H7 (cell line): ENCODE measurements at regions not wholly inside any gene's neighbourhood (a gene's known extent, or its start where the extent isn't known, plus 50 kb on each side); places are given as distances from the start of the nearest gene placed in this dataset.
"Not testable (repeated sequence)": the region's sequence is repeated elsewhere in the genome, so short reads cannot be mapped to it uniquely, and the experiment has no call there.

Experiments used
- DNase-seq: peaks from one replicate; pipeline ENCODE4 v3.0.0; 2012
- H3K27me3 ChIP-seq: 2 replicates; pipeline ENCODE4 v1.6.0; 2011; ENCODE audit warnings: mild to moderate bottlenecking, low read length; ENCODE audit not compliant: control insufficient read depth, insufficient read depth
- H3K36me3 ChIP-seq: replicated peaks from 2 replicates; pipeline ENCODE4 v1.5.1; 2011; ENCODE audit warnings: low read length; ENCODE audit not compliant: control insufficient read depth, insufficient read depth
- H3K4me3 ChIP-seq: 2 replicates; pipeline ENCODE4 v1.5.1; 2011; ENCODE audit warnings: low read depth, mild to moderate bottlenecking, control low read depth, low read length, moderate library complexity; ENCODE audit not compliant: insufficient read depth

GRCh38 chr14:57150449-57150848 lies 118.3 kb downstream of the EXOC5 start:
- H3K4me3 ChIP-seq: no peak overlapping the region
- DNase-seq: no peak
- no peaks in the 10 kb centered on the region for H3K27me3 ChIP-seq
- H3K36me3 ChIP-seq: no peaks in the 10 kb centered on the region

- no peak overlapping the region for H3K4me3 ChIP-seq
- H3K36me3 ChIP-seq: no peaks in the 10 kb centered on the region
- no peak for DNase-seq
- H3K27me3 ChIP-seq: no peaks in the 10 kb centered on the region
These were observed 129.5 kb downstream of the EXOC5 start for GRCh38 chr14:57139173-57139572.

- no peak overlapping the region for H3K4me3 ChIP-seq
- no peaks in the 10 kb centered on the region for H3K27me3 ChIP-seq
- H3K36me3 ChIP-seq: no peaks in the 10 kb centered on the region
- no peak for DNase-seq
These were observed 131.9 kb downstream of the EXOC5 start for GRCh38 chr14:57136669-57137328.

- not testable (repeated sequence) for H3K4me3 ChIP-seq, H3K27me3 ChIP-seq, DNase-seq, H3K36me3 ChIP-seq
These were observed 140.9 kb downstream of the EXOC5 start for GRCh38 chr14:57127809-57128208.

- DNase-seq: no peak
- Histone ChIP-seq H3K4me3 (no peak overlapping the region), H3K27me3 (no peaks in the 10 kb centered on the region), H3K36me3 (no peaks in the 10 kb centered on the region)
These were observed 146.6 kb downstream of the EXOC5 start for GRCh38 chr14:57122129-57122528.

- peak overlapping the region; percentile 33 for H3K4me3 ChIP-seq
- H3K27me3 ChIP-seq, DNase-seq, H3K36me3 ChIP-seq: not testable (repeated sequence)
These were observed 156.5 kb downstream of the EXOC5 start for GRCh38 chr14:57112072-57112807.

GRCh38 chr14:57110411-57110810 lies 158.3 kb downstream of the EXOC5 start:
- H3K4me3 ChIP-seq, H3K27me3 ChIP-seq, DNase-seq, H3K36me3 ChIP-seq: not testable (repeated sequence)

- Histone ChIP-seq H3K4me3 (no peak overlapping the region), H3K27me3 (no peaks in the 10 kb centered on the region), H3K36me3 (no peaks in the 10 kb centered on the region)
- DNase-seq: peak; percentile 22
These were observed 177.6 kb downstream of the EXOC5 start for GRCh38 chr14:57091030-57091608.

GRCh38 chr14:57089901-57090300 lies 178.8 kb downstream of the EXOC5 start:
- Histone ChIP-seq H3K36me3 (no peaks in the 10 kb centered on the region), H3K4me3 (no peak overlapping the region), H3K27me3 (no peaks in the 10 kb centered on the region)
- DNase-seq: no peak

GRCh38 chr14:57087841-57088240 lies 180.9 kb downstream of the EXOC5 start:
- Histone ChIP-seq H3K4me3 (no peak overlapping the region), H3K27me3 (no peaks in the 10 kb centered on the region), H3K36me3 (no peaks in the 10 kb centered on the region)
- no peak for DNase-seq

- Histone ChIP-seq H3K27me3 (no peaks in the 10 kb centered on the region), H3K36me3 (no peaks in the 10 kb centered on the region), H3K4me3 (no peak overlapping the region)
- no peak for DNase-seq
These were observed 182.2 kb downstream of the EXOC5 start for GRCh38 chr14:57086271-57087162.

- no peaks in the 10 kb centered on the region for H3K27me3 ChIP-seq
- H3K36me3 ChIP-seq: no peaks in the 10 kb centered on the region
- no peak overlapping the region for H3K4me3 ChIP-seq
- no peak for DNase-seq
These were observed 182.9 kb downstream of the EXOC5 start for GRCh38 chr14:57085801-57086200.

GRCh38 chr14:57085043-57085442 lies 183.7 kb downstream of the EXOC5 start:
- Histone ChIP-seq H3K36me3 (no peaks in the 10 kb centered on the region), H3K4me3 (no peak overlapping the region), H3K27me3 (no peaks in the 10 kb centered on the region)
- no peak for DNase-seq

GRCh38 chr14:57080691-57081090 lies 188.0 kb downstream of the EXOC5 start:
- Histone ChIP-seq H3K36me3 (no peaks in the 10 kb centered on the region), H3K4me3 (no peak overlapping the region), H3K27me3 (no peaks in the 10 kb centered on the region)
- DNase-seq: no peak
